Esophagus squamous epithelium (tissue), 4 donors: ENCODE measurements at regions not wholly inside any gene's neighbourhood (a gene's known extent, or its start where the extent isn't known, plus 50 kb on each side); places are given as distances from the start of the nearest gene placed in this dataset.

Experiments used
- POLR2A ChIP-seq, 4 donors: fragments of 450-650 bp; IDR thresholded peaks; one replicate each; pipeline ENCODE4 v1.6.1; 2017; ENCODE audit warnings: antibody characterized with exemption in 4 of 4, mild to moderate bottlenecking in 4 of 4, moderate library complexity in 3 of 4
- TF ChIP-seq, protein P1 (sequence below), 6 experiments: fragments of 450-650 bp in 4 of 6; fragments of 200-600 bp in 2 of 6; sonication (generic) in 2 of 6; IDR thresholded peaks; one replicate each; pipeline ENCODE4 v1.5.1; 2016 to 2019; ENCODE audit warnings: antibody characterized with exemption in 6 of 6, mild to moderate bottlenecking in 4 of 6, moderate library complexity in 4 of 6

DNA sequence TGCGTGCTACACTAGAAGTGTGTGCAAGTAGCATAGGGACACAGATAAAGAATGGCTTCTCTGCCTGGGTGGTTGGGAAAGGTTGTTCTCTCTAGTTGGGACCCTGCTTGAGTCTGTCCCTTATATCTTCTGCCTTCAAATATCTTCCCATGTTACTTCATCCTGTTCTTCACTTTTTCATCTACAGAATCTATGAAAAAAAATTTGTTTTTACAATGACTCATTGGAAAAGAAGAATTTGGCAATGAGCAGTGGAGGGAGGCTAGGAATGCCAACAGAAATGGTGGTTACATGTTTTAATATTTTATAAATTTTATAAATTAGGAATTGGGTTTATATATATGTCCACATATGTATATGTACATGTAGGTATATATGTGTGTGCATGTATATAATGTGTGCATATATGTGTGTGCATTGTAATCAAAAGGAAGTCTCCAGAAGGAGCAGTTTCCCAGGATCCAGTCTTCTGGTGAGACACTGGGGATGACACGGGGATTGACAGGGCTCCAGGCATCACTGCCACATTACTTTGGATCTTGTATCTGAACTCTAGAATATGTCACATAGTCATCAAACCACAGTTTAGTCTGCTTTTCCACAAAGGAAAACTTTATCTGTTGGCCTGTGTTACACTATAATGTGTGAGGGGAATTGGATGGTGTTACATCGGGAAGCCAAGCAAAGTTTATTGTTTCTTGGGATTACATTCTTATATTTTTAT is 75.3 kb upstream of the RIPOR2 start:
- TF ChIP-seq, protein P1, sequence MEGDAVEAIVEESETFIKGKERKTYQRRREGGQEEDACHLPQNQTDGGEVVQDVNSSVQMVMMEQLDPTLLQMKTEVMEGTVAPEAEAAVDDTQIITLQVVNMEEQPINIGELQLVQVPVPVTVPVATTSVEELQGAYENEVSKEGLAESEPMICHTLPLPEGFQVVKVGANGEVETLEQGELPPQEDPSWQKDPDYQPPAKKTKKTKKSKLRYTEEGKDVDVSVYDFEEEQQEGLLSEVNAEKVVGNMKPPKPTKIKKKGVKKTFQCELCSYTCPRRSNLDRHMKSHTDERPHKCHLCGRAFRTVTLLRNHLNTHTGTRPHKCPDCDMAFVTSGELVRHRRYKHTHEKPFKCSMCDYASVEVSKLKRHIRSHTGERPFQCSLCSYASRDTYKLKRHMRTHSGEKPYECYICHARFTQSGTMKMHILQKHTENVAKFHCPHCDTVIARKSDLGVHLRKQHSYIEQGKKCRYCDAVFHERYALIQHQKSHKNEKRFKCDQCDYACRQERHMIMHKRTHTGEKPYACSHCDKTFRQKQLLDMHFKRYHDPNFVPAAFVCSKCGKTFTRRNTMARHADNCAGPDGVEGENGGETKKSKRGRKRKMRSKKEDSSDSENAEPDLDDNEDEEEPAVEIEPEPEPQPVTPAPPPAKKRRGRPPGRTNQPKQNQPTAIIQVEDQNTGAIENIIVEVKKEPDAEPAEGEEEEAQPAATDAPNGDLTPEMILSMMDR (IDR thresholded peaks at IDR 0.05) = no peak
- no peak for TF ChIP-seq POLR2A (IDR thresholded peaks at IDR 0.05)
